KOPT-K1 (cell line): ENCODE measurements at regions not wholly inside any gene's neighbourhood (a gene's known extent, or its start where the extent isn't known, plus 50 kb on each side); places are given as distances from the start of the nearest gene placed in this dataset.
"Not testable (repeated sequence)": the region's sequence is repeated elsewhere in the genome, so short reads cannot be mapped to it uniquely, and the experiment has no call there.

ENCODE experiments used
- H3K27ac ChIP-seq: fragments of 200-600 bp; sonication (generic); 2 replicates; pipeline ENCODE4 v1.5.1; 2016; ENCODE audit warnings: antibody characterized with exemption, mild to moderate bottlenecking, low read depth, low read length; ENCODE audit not compliant: poor library complexity, severe bottlenecking
- H3K36me3 ChIP-seq: fragments of 200-600 bp; sonication (generic); 2 replicates; pipeline ENCODE4 v1.5.1; 2017; ENCODE audit warnings: antibody characterized with exemption, mild to moderate bottlenecking, low read length, moderate library complexity; ENCODE audit not compliant: insufficient read depth
- H3K9me3 ChIP-seq: fragments of 200-600 bp; sonication (generic); 2 replicates; pipeline ENCODE4 v1.5.1; 2017; ENCODE audit warnings: antibody characterized with exemption, low read length, mild to moderate bottlenecking; ENCODE audit not compliant: insufficient read depth, poor library complexity, severe bottlenecking

GRCh38 chr20:53811577-53811976, 217.9 kb upstream of the ZNF217 start:
- H3K27ac ChIP-seq: no peak overlapping the region
- no peaks in the 10 kb centered on the region for H3K36me3 ChIP-seq
- no peaks in the 10 kb centered on the region for H3K9me3 ChIP-seq

GRCh38 chr20:53810661-53811355, 217.2 kb upstream of the ZNF217 start:
- no peaks in the 10 kb centered on the region for H3K36me3 ChIP-seq
- H3K27ac ChIP-seq: no peak overlapping the region
- no peaks in the 10 kb centered on the region for H3K9me3 ChIP-seq

GRCh38 chr20:53809728-53810365, 216.2 kb upstream of the ZNF217 start:
- Histone ChIP-seq H3K36me3 (no peaks in the 10 kb centered on the region), H3K27ac (no peak overlapping the region), H3K9me3 (no peaks in the 10 kb centered on the region)

- no peaks in the 10 kb centered on the region for H3K36me3 ChIP-seq
- no peak overlapping the region for H3K27ac ChIP-seq
Observed at GRCh38 chr20:53809217-53809616, 215.6 kb upstream of the ZNF217 start.

GRCh38 chr20:53808733-53809132, 215.1 kb upstream of the ZNF217 start:
- H3K36me3 ChIP-seq: no peaks in the 10 kb centered on the region
- no peak overlapping the region for H3K27ac ChIP-seq
- H3K9me3 ChIP-seq: no peaks in the 10 kb centered on the region

More at GRCh38 chr20:53809217-53809616, 215.6 kb upstream of the ZNF217 start:
- H3K9me3 ChIP-seq: no peaks in the 10 kb centered on the region

- H3K27ac ChIP-seq, H3K9me3 ChIP-seq, H3K36me3 ChIP-seq: not testable (repeated sequence)
Observed at GRCh38 chr20:53808302-53808701, 214.7 kb upstream of the ZNF217 start.

- Histone ChIP-seq H3K27ac (no peak overlapping the region), H3K36me3 (no peaks in the 10 kb centered on the region), H3K9me3 (no peaks in the 10 kb centered on the region)
Observed at GRCh38 chr20:53806683-53807401, 213.2 kb upstream of the ZNF217 start.

GRCh38 chr20:53805895-53806384, 212.3 kb upstream of the ZNF217 start:
- Histone ChIP-seq H3K9me3 (no peaks in the 10 kb centered on the region), H3K36me3 (no peaks in the 10 kb centered on the region), H3K27ac (no peak overlapping the region)

- no peak overlapping the region for H3K27ac ChIP-seq
- H3K36me3 ChIP-seq: no peaks in the 10 kb centered on the region
Observed at GRCh38 chr20:53804920-53805894, 211.6 kb upstream of the ZNF217 start.

GRCh38 chr20:53804308-53804707, 210.7 kb upstream of the ZNF217 start:
- H3K36me3 ChIP-seq, H3K9me3 ChIP-seq, H3K27ac ChIP-seq: not testable (repeated sequence)

More at GRCh38 chr20:53804920-53805894, 211.6 kb upstream of the ZNF217 start:
- no peaks in the 10 kb centered on the region for H3K9me3 ChIP-seq

GRCh38 chr20:53803492-53804155, 210.0 kb upstream of the ZNF217 start:
- Histone ChIP-seq H3K27ac (no peak overlapping the region), H3K9me3 (no peaks in the 10 kb centered on the region)

GRCh38 chr20:53801609-53802370, 208.2 kb upstream of the ZNF217 start:
- no peak overlapping the region for H3K27ac ChIP-seq
- H3K36me3 ChIP-seq: no peaks in the 10 kb centered on the region

More at GRCh38 chr20:53803492-53804155, 210.0 kb upstream of the ZNF217 start:
- no peaks in the 10 kb centered on the region for H3K36me3 ChIP-seq

GRCh38 chr20:53800883-53801604, 207.4 kb upstream of the ZNF217 start:
- Histone ChIP-seq H3K27ac (no peak overlapping the region), H3K9me3 (no peaks in the 10 kb centered on the region), H3K36me3 (no peaks in the 10 kb centered on the region)

More at GRCh38 chr20:53801609-53802370, 208.2 kb upstream of the ZNF217 start:
- H3K9me3 ChIP-seq: no peaks in the 10 kb centered on the region
